Ramos (cell line): ENCODE measurements at regions not wholly inside any gene's neighbourhood (a gene's known extent, or its start where the extent isn't known, plus 50 kb on each side); places are given as distances from the start of the nearest gene placed in this dataset.

Experiments
- in situ Hi-C: fragments of 300-500 bp; cut with MboI; formaldehyde crosslinking; loops from one replicate; pipeline ENCODE4 v1.14.3; 2022; ENCODE audit warnings: low sequenced_read_pairs; ENCODE audit not compliant: unreplicated experiment

DNA sequence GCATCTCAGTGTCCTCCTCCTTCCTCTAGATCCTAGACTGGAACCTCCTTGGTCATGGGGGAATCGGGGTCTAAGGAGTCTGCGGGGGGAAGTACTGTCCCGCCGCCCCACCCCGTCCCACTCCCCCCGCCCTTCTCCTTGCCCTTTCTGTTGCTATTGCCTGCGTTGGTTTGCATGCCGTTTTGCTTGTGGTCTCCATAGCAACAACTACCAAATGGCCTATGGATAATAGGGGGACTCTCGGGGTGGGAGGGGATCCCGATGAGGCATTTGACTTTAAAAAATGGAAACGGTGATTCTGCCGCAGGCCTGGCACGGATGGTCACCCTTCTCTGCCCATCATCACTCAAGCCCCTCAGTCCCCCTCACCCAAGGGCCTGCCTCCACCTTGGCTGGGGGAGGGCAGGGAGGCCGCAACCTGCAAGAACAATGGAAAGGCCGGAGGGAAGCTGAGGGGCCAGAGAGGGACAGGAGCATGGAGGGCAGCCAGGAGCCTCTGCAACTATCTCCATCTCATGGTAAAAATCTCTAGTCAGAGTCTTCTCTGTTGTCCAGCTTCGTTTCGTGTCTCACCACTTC is 231.4 kb upstream of the TNRC6C start:
- in situ Hi-C loops = no loop called here

DNA sequence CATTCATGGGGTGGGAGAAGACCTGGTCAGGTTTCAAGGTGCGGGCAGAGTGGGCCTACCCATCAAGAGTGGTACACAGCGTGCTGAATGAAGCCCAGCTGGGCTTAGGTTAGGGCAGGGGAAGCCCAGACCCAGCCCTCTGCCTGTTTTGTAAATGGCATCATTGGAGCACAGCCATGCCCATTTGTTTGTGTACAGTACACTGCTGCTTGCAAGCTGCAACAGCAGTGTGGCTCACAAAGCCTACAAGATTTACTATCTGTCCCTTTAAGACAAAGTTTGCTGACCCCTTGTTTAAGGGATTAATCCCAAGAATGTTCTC is 230.1 kb upstream of the TNRC6C start:
- in situ Hi-C loops = no loop called here

DNA sequence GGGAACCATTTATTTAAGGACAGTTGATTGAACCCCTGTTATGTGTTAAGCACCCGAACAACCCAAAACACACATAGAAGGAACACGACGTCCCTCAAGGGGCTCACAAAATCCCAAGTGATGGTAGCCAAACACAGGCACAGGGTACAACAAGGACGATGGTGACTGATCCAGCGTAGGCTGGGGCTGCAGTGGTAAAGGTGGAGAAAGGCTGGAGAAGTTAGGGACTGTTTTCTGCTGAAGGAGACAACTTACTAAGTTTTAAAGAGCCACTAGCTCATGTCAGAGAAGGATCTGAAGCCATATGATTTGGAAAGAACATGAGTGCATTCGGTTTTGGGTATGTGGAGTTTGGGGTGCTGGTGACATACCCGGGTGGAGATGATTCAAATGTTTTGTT is 229.6 kb upstream of the TNRC6C start:
- in situ Hi-C loops = no loop called here

- in situ Hi-C loops = no loop called here
These were observed 228.9 kb upstream of the TNRC6C start for GRCh38 chr17:77729587-77729986.

GRCh38 chr17:77730376-77730775 is 228.1 kb upstream of the TNRC6C start:
- in situ Hi-C loops = no loop called here

GRCh38 chr17:77733576-77734296 is 224.8 kb upstream of the TNRC6C start:
- in situ Hi-C loops = no loop called here

- in situ Hi-C loops = no loop called here
These were observed 224.0 kb upstream of the TNRC6C start for GRCh38 chr17:77734371-77735080.

- in situ Hi-C loops = no loop called here
These were observed 223.4 kb upstream of the TNRC6C start for GRCh38 chr17:77735081-77735565.

GRCh38 chr17:77735566-77736198 is 222.8 kb upstream of the TNRC6C start:
- in situ Hi-C loops = no loop called here

GRCh38 chr17:77736199-77736585 is 222.3 kb upstream of the TNRC6C start:
- in situ Hi-C loops = no loop called here

GRCh38 chr17:77736721-77737120 is 221.8 kb upstream of the TNRC6C start:
- in situ Hi-C loops = no loop called here

- in situ Hi-C loops = no loop called here
These were observed 220.8 kb upstream of the TNRC6C start for GRCh38 chr17:77737442-77738265.

DNA sequence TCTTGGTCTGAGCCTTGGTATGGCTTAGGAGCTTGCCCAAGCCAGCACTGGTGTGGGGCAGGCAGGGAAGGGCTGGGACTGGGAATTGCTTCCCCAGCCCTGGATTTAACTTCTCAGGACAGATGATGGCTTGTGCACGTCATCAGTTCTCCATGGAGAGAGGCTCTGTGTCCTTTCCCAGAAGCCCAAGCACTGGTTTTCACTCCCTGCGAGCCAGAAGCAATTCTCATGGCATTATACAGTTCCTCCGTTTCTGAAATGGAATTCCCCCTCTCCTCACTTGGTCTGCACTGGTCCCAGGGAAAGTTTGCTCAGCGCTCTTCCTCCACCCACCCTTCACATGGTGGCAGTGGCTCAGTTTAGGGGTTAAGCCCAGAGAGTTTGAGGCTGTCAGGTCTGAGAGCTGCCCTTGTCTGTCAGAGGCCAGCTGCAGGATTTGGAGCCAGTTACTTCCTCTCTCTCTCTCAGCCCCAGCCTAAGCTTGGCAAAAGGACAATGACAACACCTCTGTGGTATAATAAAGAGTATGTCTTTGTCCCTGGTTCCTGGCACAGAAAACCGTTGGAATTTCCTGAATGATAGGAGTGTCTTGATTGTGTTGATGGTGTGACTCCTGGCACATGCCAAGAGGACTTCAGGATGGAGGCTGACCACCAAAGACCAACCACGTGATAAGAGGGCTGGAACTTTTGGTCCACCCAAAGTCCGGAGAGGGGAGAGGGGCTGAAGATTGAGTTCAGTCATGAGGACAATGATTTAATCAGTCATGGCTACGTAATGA is 219.6 kb upstream of the TNRC6C start:
- in situ Hi-C loops = no loop called here

DNA sequence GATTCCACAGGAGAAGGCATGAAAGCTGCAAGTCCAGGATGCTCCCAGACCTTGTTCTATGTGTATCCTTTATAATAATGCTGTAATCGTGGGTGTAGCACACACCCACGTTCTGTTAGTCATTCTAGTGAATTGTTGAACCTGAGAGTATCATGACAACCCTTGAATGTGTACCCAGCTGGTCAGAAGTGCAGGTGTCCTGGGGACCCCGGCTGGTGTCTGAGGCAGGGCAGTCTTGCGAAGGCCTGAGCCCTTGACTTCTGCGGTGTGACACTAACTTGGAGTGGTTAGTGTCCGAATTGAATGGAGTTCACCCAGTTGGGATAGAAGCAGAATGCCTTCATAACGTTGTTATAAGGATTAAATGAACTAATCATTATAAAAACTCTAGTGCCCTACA is 218.0 kb upstream of the TNRC6C start:
- in situ Hi-C loops = no loop called here

DNA sequence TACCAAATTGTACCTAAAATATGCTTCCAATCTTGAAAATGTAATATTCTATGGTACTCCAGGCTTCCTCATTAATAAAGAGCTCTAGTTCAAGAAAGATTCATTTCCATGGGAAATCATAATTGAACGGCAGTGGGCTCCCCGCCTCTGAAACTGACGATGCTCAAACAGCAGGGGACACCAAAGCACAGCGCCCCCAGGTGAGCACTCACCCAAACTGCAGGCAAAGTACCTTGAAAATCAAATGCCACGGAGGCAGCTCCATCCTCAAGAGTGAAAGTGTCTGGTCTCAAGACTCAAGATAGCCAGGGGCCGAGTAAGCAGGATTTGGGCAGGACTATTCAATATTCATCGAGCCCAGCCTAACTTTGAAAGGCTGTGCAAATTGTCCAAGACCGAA is 217.4 kb upstream of the TNRC6C start:
- in situ Hi-C loops = no loop called here

DNA sequence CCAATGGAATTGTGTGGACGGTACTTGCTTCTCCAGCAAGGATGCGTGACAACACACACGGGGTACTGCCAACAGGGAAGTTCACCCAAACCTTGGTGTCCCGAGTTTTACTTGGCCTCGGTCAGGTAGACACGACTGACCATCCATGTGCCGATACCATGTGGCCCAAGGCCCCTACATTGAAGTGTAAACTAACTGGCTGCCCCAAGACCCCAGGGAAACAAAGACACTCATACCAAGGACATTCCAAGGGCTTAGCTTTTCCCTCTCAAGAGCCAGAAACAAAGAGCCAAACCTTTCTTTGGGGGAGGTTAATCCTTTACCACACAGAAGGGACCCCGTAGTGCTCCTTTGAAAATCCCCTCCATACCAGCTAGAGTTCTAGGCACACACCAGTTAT is 215.9 kb upstream of the TNRC6C start:
- in situ Hi-C loops = no loop called here

- in situ Hi-C loops = no loop called here
These were observed 214.2 kb upstream of the TNRC6C start for GRCh38 chr17:77744066-77744988.

DNA sequence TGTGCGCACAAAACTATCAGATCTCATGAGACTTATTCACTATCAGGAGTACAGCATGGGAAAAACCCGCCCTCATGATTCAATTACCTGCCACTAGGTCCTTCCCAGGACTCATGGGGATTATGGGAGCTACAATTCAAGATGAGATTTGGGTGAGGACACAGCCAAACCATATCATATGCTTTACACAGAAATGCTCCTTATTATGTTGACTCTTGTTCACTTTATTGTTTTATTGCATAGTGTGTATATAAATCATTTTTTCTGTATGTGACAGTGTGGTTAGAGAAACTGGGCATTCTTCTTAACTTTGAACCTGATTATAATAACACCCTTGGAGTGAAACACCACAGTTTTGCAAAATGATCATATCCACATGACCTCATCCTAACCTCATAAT is 212.8 kb upstream of the TNRC6C start:
- in situ Hi-C loops = no loop called here

DNA sequence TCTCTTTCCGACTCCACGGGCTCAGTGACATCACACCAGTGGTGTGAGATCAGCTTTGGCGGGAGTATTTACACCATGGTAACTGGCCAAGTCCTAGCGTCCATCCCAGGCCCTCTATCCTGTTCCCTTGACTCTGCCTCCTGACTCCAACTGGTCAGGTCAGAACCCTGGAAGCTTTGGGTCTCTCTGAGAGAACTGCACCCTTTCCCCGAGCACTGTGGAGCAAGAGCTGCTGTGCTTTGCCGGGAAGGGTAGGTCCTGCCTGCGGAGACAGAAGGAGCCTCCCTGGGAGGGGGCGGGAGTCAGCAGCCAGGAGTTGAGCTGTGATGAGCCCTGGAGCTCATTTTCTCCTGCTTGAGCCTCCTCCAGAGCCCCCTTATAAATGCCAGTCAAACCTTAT is 212.1 kb upstream of the TNRC6C start:
- in situ Hi-C loops = no loop called here
